HAP-1 (cell line): ENCODE measurements at regions not wholly inside any gene's neighbourhood (a gene's known extent, or its start where the extent isn't known, plus 50 kb on each side); places are given as distances from the start of the nearest gene placed in this dataset.
"Not testable (repeated sequence)": the region's sequence is repeated elsewhere in the genome, so short reads cannot be mapped to it uniquely, and the experiment has no call there.

Experiments
- DNase-seq, 2 experiments: peaks; one replicate each; pipeline ENCODE4 v3.0.0-alpha.2; 2016 to 2020; ENCODE audit warnings: low spot score in 2 of 2
- H3K27me3 ChIP-seq: fragments of 250-450 bp; sonication (Bioruptor Pico); 2 replicates; pipeline ENCODE4 v1.5.1; 2020; ENCODE audit warnings: low read depth, mild to moderate bottlenecking, moderate library complexity
- H3K36me3 ChIP-seq: fragments of 250-450 bp; sonication (Bioruptor Pico); replicated peaks from 2 replicates; pipeline ENCODE4 v1.5.1; 2020; ENCODE audit warnings: mild to moderate bottlenecking
- H3K4me1 ChIP-seq: fragments of 250-450 bp; sonication (Bioruptor Pico); 2 replicates; pipeline ENCODE4 v1.5.1; 2020; ENCODE audit warnings: mild to moderate bottlenecking
- H3K4me3 ChIP-seq: fragments of 250-450 bp; sonication (Bioruptor Pico); 2 replicates; pipeline ENCODE4 v1.5.1; 2020; ENCODE audit warnings: mild to moderate bottlenecking, moderate library complexity
- H3K9me3 ChIP-seq: fragments of 250-450 bp; sonication (Bioruptor Pico); 2 replicates; pipeline ENCODE4 v1.5.1; 2020; ENCODE audit warnings: mild to moderate bottlenecking, moderate library complexity
- in situ Hi-C: fragments of 300-500 bp; cut with MboI; formaldehyde crosslinking; loops from 3 replicates; pipeline ENCODE4 v1.14.3; 2020; ENCODE audit warnings: low sequenced_read_pairs, inconsistent platforms, mixed read lengths

- in situ Hi-C loops: no loop called here
- Histone ChIP-seq H3K4me3 (no peak overlapping the region), H3K9me3 (peaks cover 5% of the 10 kb centered on the region; the same call in 1 of the 2 replicates), H3K27me3 (no peaks in the 10 kb centered on the region), H3K36me3 (no peaks in the 10 kb centered on the region), H3K4me1 (peaks cover 36% of the 10 kb centered on the region)
- peak; percentile 28 to 99 for DNase-seq
Measured at GRCh38 chr1:94666797-94667196, 125.2 kb upstream of the F3 start.

- Histone ChIP-seq H3K4me3 (no peak overlapping the region), H3K4me1 (peaks cover 56% of the 10 kb centered on the region), H3K9me3 (0 out of 2 replicates have a peak, but pooled peaks cover 3% of the 10 kb centered on the region), H3K36me3 (no peaks in the 10 kb centered on the region), H3K27me3 (no peaks in the 10 kb centered on the region)
- in situ Hi-C loops: no loop called here
- peak; percentile 32 to 93 for DNase-seq
Measured at GRCh38 chr1:94661431-94661932, 119.9 kb upstream of the F3 start.

- no peaks in the 10 kb centered on the region for H3K36me3 ChIP-seq
- in situ Hi-C loops: no loop called here
- no peaks in the 10 kb centered on the region for H3K27me3 ChIP-seq
- no peak overlapping the region for H3K4me3 ChIP-seq
- H3K9me3 ChIP-seq: 0 out of 2 replicates have a peak, but pooled peaks cover 3% of the 10 kb centered on the region
- peaks cover 51% of the 10 kb centered on the region for H3K4me1 ChIP-seq
- DNase-seq: peak; percentile 86 to 99
Measured at GRCh38 chr1:94660994-94661393, 119.4 kb upstream of the F3 start.

GRCh38 chr1:94660258-94660657 lies 118.7 kb upstream of the F3 start:
- in situ Hi-C loops: no loop called here
- peak in 1 of 2 experiments; percentile 88 for DNase-seq
- no peaks in the 10 kb centered on the region for H3K27me3 ChIP-seq
- H3K36me3 ChIP-seq: no peaks in the 10 kb centered on the region
- no peak overlapping the region for H3K4me3 ChIP-seq
- no peaks in the 10 kb centered on the region for H3K9me3 ChIP-seq
- peaks cover 50% of the 10 kb centered on the region for H3K4me1 ChIP-seq

- peaks cover 55% of the 10 kb centered on the region for H3K4me1 ChIP-seq
- H3K9me3 ChIP-seq, H3K4me3 ChIP-seq, in situ Hi-C loops, H3K36me3 ChIP-seq, H3K27me3 ChIP-seq, DNase-seq: not testable (repeated sequence)
Measured at GRCh38 chr1:94659202-94659601, 117.6 kb upstream of the F3 start.

GRCh38 chr1:94658221-94658620 lies 116.7 kb upstream of the F3 start:
- H3K4me1 ChIP-seq: peaks cover 65% of the 10 kb centered on the region
- no peaks in the 10 kb centered on the region for H3K9me3 ChIP-seq
- in situ Hi-C loops: no loop called here
- no peaks in the 10 kb centered on the region for H3K36me3 ChIP-seq
- no peaks in the 10 kb centered on the region for H3K27me3 ChIP-seq
- H3K4me3 ChIP-seq: no peak overlapping the region
- DNase-seq: no peak

GRCh38 chr1:94657776-94658175 lies 116.2 kb upstream of the F3 start:
- H3K27me3 ChIP-seq, H3K4me3 ChIP-seq, H3K9me3 ChIP-seq, DNase-seq, H3K36me3 ChIP-seq, in situ Hi-C loops: not testable (repeated sequence)
- H3K4me1 ChIP-seq: peaks cover 62% of the 10 kb centered on the region

- DNase-seq: no peak
- Histone ChIP-seq H3K4me1 (peaks cover 54% of the 10 kb centered on the region), H3K4me3 (no peak overlapping the region), H3K36me3 (no peaks in the 10 kb centered on the region), H3K27me3 (no peaks in the 10 kb centered on the region), H3K9me3 (no peaks in the 10 kb centered on the region)
- in situ Hi-C loops: no loop called here
Measured at GRCh38 chr1:94656967-94657366, 115.4 kb upstream of the F3 start.

GRCh38 chr1:94654919-94655318 lies 113.4 kb upstream of the F3 start:
- Histone ChIP-seq H3K9me3 (no peaks in the 10 kb centered on the region), H3K36me3 (no peaks in the 10 kb centered on the region), H3K27me3 (no peaks in the 10 kb centered on the region), H3K4me1 (peaks cover 44% of the 10 kb centered on the region), H3K4me3 (no peak overlapping the region)
- no peak for DNase-seq
- in situ Hi-C loops: no loop called here

GRCh38 chr1:94654459-94654858 lies 112.9 kb upstream of the F3 start:
- Histone ChIP-seq H3K4me3 (no peak overlapping the region), H3K4me1 (peaks cover 43% of the 10 kb centered on the region), H3K36me3 (no peaks in the 10 kb centered on the region), H3K9me3 (no peaks in the 10 kb centered on the region), H3K27me3 (no peaks in the 10 kb centered on the region)
- in situ Hi-C loops: no loop called here
- no peak for DNase-seq

GRCh38 chr1:94654031-94654430 lies 112.5 kb upstream of the F3 start:
- H3K4me3 ChIP-seq: no peak overlapping the region
- H3K9me3 ChIP-seq: no peaks in the 10 kb centered on the region
- in situ Hi-C loops: no loop called here
- peaks cover 39% of the 10 kb centered on the region for H3K4me1 ChIP-seq
- no peaks in the 10 kb centered on the region for H3K36me3 ChIP-seq
- DNase-seq: peak in 1 of 2 experiments; percentile 34
- H3K27me3 ChIP-seq: no peaks in the 10 kb centered on the region

- Histone ChIP-seq H3K4me1 (peaks cover 38% of the 10 kb centered on the region), H3K9me3 (no peaks in the 10 kb centered on the region), H3K4me3 (no peak overlapping the region), H3K36me3 (no peaks in the 10 kb centered on the region), H3K27me3 (no peaks in the 10 kb centered on the region)
- in situ Hi-C loops: no loop called here
- no peak for DNase-seq
Measured at GRCh38 chr1:94653454-94653853, 111.9 kb upstream of the F3 start.

GRCh38 chr1:94651076-94651475 lies 109.5 kb upstream of the F3 start:
- Histone ChIP-seq H3K36me3 (no peaks in the 10 kb centered on the region), H3K9me3 (no peaks in the 10 kb centered on the region), H3K27me3 (no peaks in the 10 kb centered on the region), H3K4me1 (peaks cover 25% of the 10 kb centered on the region), H3K4me3 (no peak overlapping the region)
- in situ Hi-C loops: no loop called here
- DNase-seq: no peak

- Histone ChIP-seq H3K36me3 (no peaks in the 10 kb centered on the region), H3K9me3 (no peaks in the 10 kb centered on the region), H3K4me1 (peaks cover 25% of the 10 kb centered on the region), H3K27me3 (no peaks in the 10 kb centered on the region), H3K4me3 (no peak overlapping the region)
- DNase-seq: peak in 1 of 2 experiments; percentile 65
- in situ Hi-C loops: no loop called here
Measured at GRCh38 chr1:94650301-94650700, 108.7 kb upstream of the F3 start.
